Subcutaneous abdominal adipose tissue (tissue), 5 donors: ENCODE measurements at regions not wholly inside any gene's neighbourhood (a gene's known extent, or its start where the extent isn't known, plus 50 kb on each side); places are given as distances from the start of the nearest gene placed in this dataset.
"Not testable (repeated sequence)": the region's sequence is repeated elsewhere in the genome, so short reads cannot be mapped to it uniquely, and the experiment has no call there.

Experiments used
- H3K27ac ChIP-seq: one replicate; pipeline ENCODE4 v1.7.0; 2013; ENCODE audit warnings: low read depth, mild to moderate bottlenecking, inconsistent platforms, low read length, moderate library complexity
- H3K27me3 ChIP-seq, 5 donors: one replicate each; pipeline ENCODE4 v1.7.0; 2013; ENCODE audit warnings: low read length in 5 of 5, inconsistent platforms in 1 of 5; ENCODE audit not compliant: control insufficient read depth in 5 of 5, insufficient read depth in 4 of 5
- H3K36me3 ChIP-seq, 5 donors: one replicate each; pipeline ENCODE4 v1.7.0; 2013; ENCODE audit warnings: low read length in 5 of 5; ENCODE audit not compliant: control insufficient read depth in 5 of 5, insufficient read depth in 5 of 5
- H3K4me1 ChIP-seq, 5 donors: one replicate each; pipeline ENCODE4 v1.7.0; 2013; ENCODE audit warnings: low read length in 5 of 5, mild to moderate bottlenecking in 3 of 5, moderate library complexity in 1 of 5; ENCODE audit not compliant: control insufficient read depth in 5 of 5, insufficient read depth in 5 of 5
- H3K4me3 ChIP-seq, 5 donors: one replicate each; pipeline ENCODE4 v1.7.0; 2013; ENCODE audit warnings: low read length in 5 of 5, low read depth in 1 of 5
- H3K9ac ChIP-seq, 5 donors: one replicate each; pipeline ENCODE4 v1.7.0; 2013; ENCODE audit warnings: low read length in 5 of 5, mild to moderate bottlenecking in 4 of 5, moderate library complexity in 3 of 5
- H3K9me3 ChIP-seq, 5 donors: one replicate each; pipeline ENCODE4 v1.7.0; 2013; ENCODE audit warnings: low read length in 5 of 5; ENCODE audit not compliant: control insufficient read depth in 5 of 5
- donor health status: healthy.
- donor health status: healthy.
- donor health status: healthy.
- donor health status: healthy.
- donor health status: healthy.

GRCh38 chr18:42536442-42536841, 579.0 kb downstream of the RIT2 start:
- H3K27me3 ChIP-seq = no peaks in the 10 kb centered on the region
- H3K9me3 ChIP-seq = no peaks in the 10 kb centered on the region
- H3K4me1 ChIP-seq = no peaks in the 10 kb centered on the region
- no peak overlapping the region for H3K4me3 ChIP-seq
- H3K36me3 ChIP-seq = no peaks in the 10 kb centered on the region
- no peak overlapping the region for H3K9ac ChIP-seq
- H3K27ac ChIP-seq = no peak overlapping the region

- Histone ChIP-seq H3K27me3 (no peaks in the 10 kb centered on the region), H3K9me3 (no peaks in the 10 kb centered on the region), H3K4me3 (no peak overlapping the region), H3K9ac (no peak overlapping the region), H3K4me1 (no peaks in the 10 kb centered on the region), H3K27ac (no peak overlapping the region), H3K36me3 (no peaks in the 10 kb centered on the region)
Observed at GRCh38 chr18:42537291-42537690, 578.2 kb downstream of the RIT2 start.

GRCh38 chr18:42544901-42545300, 570.6 kb downstream of the RIT2 start:
- H3K36me3 ChIP-seq = no peaks in the 10 kb centered on the region
- H3K4me1 ChIP-seq = no peaks in the 10 kb centered on the region
- no peaks in the 10 kb centered on the region for H3K27me3 ChIP-seq
- H3K27ac ChIP-seq = no peak overlapping the region
- no peak overlapping the region for H3K9ac ChIP-seq
- no peak overlapping the region for H3K4me3 ChIP-seq
- no peaks in the 10 kb centered on the region for H3K9me3 ChIP-seq

DNA sequence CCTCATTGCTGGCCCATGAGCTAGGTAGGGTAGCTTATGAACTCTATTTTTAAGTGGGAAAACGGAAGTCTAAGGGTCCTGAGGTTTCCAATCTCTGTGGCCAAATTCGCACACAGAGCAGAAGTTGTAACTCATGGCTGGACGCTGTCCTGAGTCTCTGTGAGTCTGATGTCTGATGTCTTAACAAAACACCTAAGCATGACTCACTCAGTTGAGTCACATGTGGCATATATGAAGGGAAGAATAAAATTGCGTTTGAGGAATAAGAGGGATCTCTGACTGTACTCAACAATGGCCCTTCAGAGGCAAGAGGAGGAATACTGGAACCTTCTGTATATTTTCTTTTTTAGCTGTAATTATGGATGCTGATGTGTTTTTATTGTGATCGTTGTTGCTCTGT, 569.7 kb downstream of the RIT2 start:
- Histone ChIP-seq H3K27ac (no peak overlapping the region), H3K36me3 (no peaks in the 10 kb centered on the region), H3K4me1 (no peaks in the 10 kb centered on the region), H3K9me3 (no peaks in the 10 kb centered on the region), H3K4me3 (no peak overlapping the region), H3K27me3 (no peaks in the 10 kb centered on the region), H3K9ac (no peak overlapping the region)

DNA sequence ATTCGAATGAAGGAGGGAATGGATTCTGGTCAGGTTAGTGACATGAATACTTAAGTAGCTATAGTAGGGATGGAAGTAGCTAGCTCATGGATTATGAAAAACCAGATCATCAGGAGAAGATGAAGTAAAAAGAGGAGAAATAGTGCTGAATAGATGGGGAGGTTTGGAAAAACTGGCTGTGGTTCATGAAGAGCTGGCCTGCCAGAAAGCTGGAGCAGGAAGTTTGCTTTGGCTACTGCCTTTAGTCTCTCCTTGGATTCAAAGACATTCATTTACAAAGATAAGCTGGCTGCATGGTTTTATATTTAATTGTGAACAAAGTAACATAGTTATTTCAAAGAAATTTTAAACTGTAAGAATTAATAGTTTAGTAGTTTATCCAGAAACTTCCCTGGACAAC, 567.0 kb downstream of the RIT2 start:
- Histone ChIP-seq H3K9me3 (no peaks in the 10 kb centered on the region), H3K36me3 (no peaks in the 10 kb centered on the region), H3K4me3 (no peak overlapping the region), H3K27me3 (no peaks in the 10 kb centered on the region), H3K9ac (no peak overlapping the region), H3K27ac (no peak overlapping the region), H3K4me1 (no peaks in the 10 kb centered on the region)

DNA sequence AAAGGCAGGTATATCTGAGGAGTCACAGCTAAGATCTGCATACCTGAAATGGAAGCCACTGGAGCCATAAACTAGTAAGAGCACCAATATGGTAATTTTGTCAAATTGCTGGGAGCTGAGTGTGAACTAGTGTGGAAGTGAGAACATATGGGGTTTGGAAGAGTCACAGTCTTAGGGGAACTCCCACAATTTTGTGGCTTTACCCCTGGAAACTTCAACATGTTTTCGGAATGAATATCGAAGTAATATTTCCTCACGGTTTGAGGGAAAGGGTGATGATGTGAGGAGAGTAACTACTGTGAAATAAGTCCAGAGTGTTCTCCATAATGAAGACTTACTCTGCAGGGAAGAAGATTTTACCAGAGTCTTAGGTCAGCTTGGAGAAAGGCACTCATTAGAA, 565.9 kb downstream of the RIT2 start:
- H3K9ac ChIP-seq = no peak overlapping the region
- no peaks in the 10 kb centered on the region for H3K9me3 ChIP-seq
- H3K4me1 ChIP-seq = no peaks in the 10 kb centered on the region
- no peaks in the 10 kb centered on the region for H3K27me3 ChIP-seq
- no peak overlapping the region for H3K27ac ChIP-seq
- no peak overlapping the region for H3K4me3 ChIP-seq
- H3K36me3 ChIP-seq = no peaks in the 10 kb centered on the region

DNA sequence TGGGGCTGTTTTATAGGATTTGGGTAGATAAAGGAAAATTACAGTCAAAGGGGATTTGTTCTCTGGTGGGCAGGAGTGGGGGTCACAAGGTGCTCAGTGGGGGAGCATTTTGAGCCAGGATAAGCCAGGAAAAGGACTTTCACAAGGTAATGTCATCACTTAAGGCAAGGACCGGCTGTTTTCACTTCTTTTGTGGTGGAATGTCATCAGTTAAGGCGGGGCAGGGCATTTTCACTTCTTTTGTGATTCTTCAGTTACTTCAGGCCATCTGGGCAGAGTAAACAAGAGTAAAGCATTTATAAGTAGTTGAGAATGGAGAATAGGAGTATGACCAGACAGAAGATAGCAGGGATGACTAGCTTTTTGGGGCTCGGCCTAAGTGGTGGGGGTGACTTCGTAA, 562.9 kb downstream of the RIT2 start:
- H3K36me3 ChIP-seq = not testable (repeated sequence)

GRCh38 chr18:42559069-42559690, 556.3 kb downstream of the RIT2 start:
- H3K27me3 ChIP-seq = no peaks in the 10 kb centered on the region
- no peaks in the 10 kb centered on the region for H3K36me3 ChIP-seq
- no peaks in the 10 kb centered on the region for H3K4me1 ChIP-seq
- no peaks in the 10 kb centered on the region for H3K9me3 ChIP-seq
- H3K27ac ChIP-seq = no peak overlapping the region
- H3K9ac ChIP-seq = no peak overlapping the region
- no peak overlapping the region for H3K4me3 ChIP-seq

More for the DNA sequence above, 562.9 kb downstream of the RIT2 start:
- not testable (repeated sequence) for H3K4me1 ChIP-seq, H3K27me3 ChIP-seq, H3K4me3 ChIP-seq, H3K9ac ChIP-seq, H3K27ac ChIP-seq, H3K9me3 ChIP-seq

DNA sequence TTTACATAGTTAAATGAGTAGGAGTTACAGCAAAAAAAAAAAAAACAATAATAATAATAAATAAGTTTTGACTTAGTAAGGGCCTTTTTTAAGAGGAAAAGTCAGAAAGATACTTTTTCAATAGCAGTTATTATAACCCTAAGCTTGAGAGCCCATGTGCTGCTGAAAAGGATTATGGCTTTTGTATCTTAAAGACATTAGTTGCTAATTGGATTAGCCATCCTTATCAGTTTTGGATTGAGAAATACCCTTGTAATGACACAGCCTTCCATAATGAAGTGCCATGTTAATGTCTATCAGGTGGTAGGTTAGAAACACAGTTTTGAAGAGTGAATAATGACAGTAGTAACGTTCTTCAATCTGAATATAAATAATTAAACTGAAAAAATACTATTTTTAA, 554.0 kb downstream of the RIT2 start:
- Histone ChIP-seq H3K9ac (no peak overlapping the region), H3K4me3 (no peak overlapping the region), H3K4me1 (no peaks in the 10 kb centered on the region), H3K9me3 (no peaks in the 10 kb centered on the region), H3K27me3 (no peaks in the 10 kb centered on the region), H3K27ac (no peak overlapping the region), H3K36me3 (no peaks in the 10 kb centered on the region)

GRCh38 chr18:42563995-42564394, 551.5 kb downstream of the RIT2 start:
- Histone ChIP-seq H3K9ac (no peak overlapping the region), H3K27me3 (no peaks in the 10 kb centered on the region), H3K9me3 (no peaks in the 10 kb centered on the region), H3K36me3 (no peaks in the 10 kb centered on the region), H3K27ac (no peak overlapping the region), H3K4me3 (no peak overlapping the region), H3K4me1 (no peaks in the 10 kb centered on the region)

- Histone ChIP-seq H3K4me1 (no peaks in the 10 kb centered on the region), H3K27ac (no peak overlapping the region), H3K27me3 (no peaks in the 10 kb centered on the region), H3K9ac (no peak overlapping the region), H3K36me3 (no peaks in the 10 kb centered on the region), H3K4me3 (no peak overlapping the region), H3K9me3 (no peaks in the 10 kb centered on the region)
Observed at GRCh38 chr18:42564761-42565160, 550.7 kb downstream of the RIT2 start.
